Endothelial cell of umbilical vein (primary cell): ENCODE measurements at regions not wholly inside any gene's neighbourhood (a gene's known extent, or its start where the extent isn't known, plus 50 kb on each side); places are given as distances from the start of the nearest gene placed in this dataset.

Experiments used
- BruUV-seq: library from RNA; stranded (reverse); fragments of 400-500 nt; replicated peaks from 2 replicates; lab custom pipeline; 2021; lab: Mats Ljungman, UMichigan
- CTCF ChIA-PET: fragments of 300-600, 350-600 bp; sonication (Branson Sonifier 250); formaldehyde crosslinking; loops from one replicate; lab custom pipeline; 2021; ENCODE audit warnings: antibody characterized with exemption, inconsistent platforms; lab: Charles Lee
- POLR2A ChIA-PET: fragments of 300-600, 350-600 bp; sonication (Branson Sonifier 250); formaldehyde crosslinking; loops from one replicate; lab custom pipeline; 2021; ENCODE audit warnings: antibody characterized with exemption, inconsistent platforms; lab: Charles Lee
- DNase-seq: peaks from one replicate; pipeline ENCODE4 v3.0.0-alpha.2; 2011; ENCODE audit warnings: low read depth, low spot score
- FAIRE-seq: peaks from 2 replicates; lab custom pipeline; 2011; peaks lifted over from hg19 to GRCh38; lab: Jason Lieb, UNC
- H2AFZ ChIP-seq: 2 replicates; pipeline ENCODE4 v1.6.0; 2012; ENCODE audit warnings: low read depth, low read length, control low read depth, inconsistent platforms
- H3K27ac ChIP-seq: 2 replicates; pipeline ENCODE4 v1.5.1; 2011; ENCODE audit warnings: low read depth, mild to moderate bottlenecking, control low read depth, low read length, moderate library complexity; ENCODE audit not compliant: insufficient read depth
- H3K27me3 ChIP-seq, 2 experiments: 2 replicates each; pipeline versions ENCODE4 v1.6.0 to v1.6.1; 2011; ENCODE audit warnings: low read length in 2 of 2, mixed read lengths in 1 of 2; ENCODE audit not compliant: control insufficient read depth in 2 of 2, insufficient read depth in 2 of 2
- H3K36me3 ChIP-seq, 2 experiments: 2 replicates in 1 of 2; 3 replicates in 1 of 2; pipeline ENCODE4 v1.5.1; 2011; ENCODE audit warnings: low read length in 2 of 2, mild to moderate bottlenecking in 1 of 2, moderate library complexity in 1 of 2; ENCODE audit not compliant: control insufficient read depth in 2 of 2, insufficient read depth in 2 of 2; ENCODE audit errors: extremely low read depth in 1 of 2
- H3K4me1 ChIP-seq: 3 replicates; pipeline ENCODE4 v1.5.1; 2011; ENCODE audit warnings: mild to moderate bottlenecking, low read length; ENCODE audit not compliant: control insufficient read depth, insufficient read depth; ENCODE audit errors: extremely low read depth
- H3K4me2 ChIP-seq: 2 replicates; pipeline ENCODE4 v1.6.1; 2011; ENCODE audit warnings: low read length, control low read depth, mixed read lengths; ENCODE audit not compliant: insufficient read depth
- H3K4me3 ChIP-seq, 3 experiments: fragments of 200-600 bp in 1 of 3; sonication (generic), shearing (Covaris generic) in 1 of 3; replicated peaks in 1 of 3; 2 replicates each; pipeline ENCODE4 v1.5.1; 2011 to 2016; ENCODE audit warnings: control low read depth in 3 of 3, low read length in 3 of 3, mild to moderate bottlenecking in 2 of 3, inconsistent platforms in 1 of 3, low read depth in 1 of 3, moderate library complexity in 1 of 3; ENCODE audit not compliant: insufficient read depth in 1 of 3
- H3K79me2 ChIP-seq: 2 replicates; pipeline ENCODE4 v1.6.0; 2012; ENCODE audit warnings: low read length, inconsistent platforms; ENCODE audit not compliant: control insufficient read depth, insufficient read depth
- H3K9ac ChIP-seq: replicated peaks from 2 replicates; pipeline ENCODE3; 2011; ENCODE audit warnings: low read length, control low read depth; ENCODE audit not compliant: insufficient read depth; ENCODE audit errors: extremely low read depth
- H3K9me1 ChIP-seq: replicated peaks from 3 replicates; pipeline ENCODE4 v1.6.0; 2011; ENCODE audit warnings: mild to moderate bottlenecking, low read length; ENCODE audit not compliant: control insufficient read depth, insufficient read depth; ENCODE audit errors: extremely low read depth
- H3K9me3 ChIP-seq: replicated peaks from 2 replicates; pipeline ENCODE4 v1.5.1; 2012; ENCODE audit warnings: low read length, inconsistent platforms; ENCODE audit not compliant: control insufficient read depth, insufficient read depth
- H4K20me1 ChIP-seq: replicated peaks from 2 replicates; pipeline ENCODE3; 2011; ENCODE audit warnings: mild to moderate bottlenecking, low read length; ENCODE audit not compliant: control insufficient read depth, insufficient read depth; ENCODE audit errors: extremely low read depth
- EZH2 ChIP-seq: IDR thresholded peaks from 2 replicates; pipeline ENCODE4 v1.6.1; 2012; ENCODE audit warnings: borderline replicate concordance, low read depth, mild to moderate bottlenecking, moderate library complexity, low read length, inconsistent platforms; ENCODE audit not compliant: severe bottlenecking
- FOS ChIP-seq: IDR thresholded peaks from 2 replicates; pipeline ENCODE4 v1.6.1; 2011; ENCODE audit warnings: mild to moderate bottlenecking, low read length, moderate library complexity, borderline replicate concordance; ENCODE audit not compliant: insufficient read depth
- GATA2 ChIP-seq: IDR thresholded peaks from 2 replicates; pipeline ENCODE4 v1.7.0; 2011; ENCODE audit warnings: low read depth, mild to moderate bottlenecking, moderate library complexity, mixed read lengths, low read length; ENCODE audit not compliant: insufficient read length, insufficient read depth
- JUN ChIP-seq: IDR thresholded peaks from 2 replicates; pipeline ENCODE4 v1.6.1; 2011; ENCODE audit warnings: borderline replicate concordance, low read depth; ENCODE audit not compliant: insufficient read length, insufficient read depth
- MAX ChIP-seq: IDR thresholded peaks from 2 replicates; pipeline ENCODE4 v1.6.1; 2011; ENCODE audit not compliant: insufficient read depth, insufficient read length
- MYC ChIP-seq: IDR thresholded peaks from one replicate; pipeline ENCODE4 v1.6.1; 2011; ENCODE audit warnings: mild to moderate bottlenecking, low read depth, low read length
- POLR2A ChIP-seq: IDR thresholded peaks from 2 replicates; pipeline ENCODE4 v1.6.1; 2012; ENCODE audit warnings: low read depth, mild to moderate bottlenecking, control low read depth, low read length
- POLR2AphosphoS5 ChIP-seq: IDR thresholded peaks from 2 replicates; pipeline ENCODE4 v1.6.1; 2012; ENCODE audit warnings: low read depth, mild to moderate bottlenecking, control low read depth, low read length, moderate library complexity; ENCODE audit not compliant: insufficient read depth
- dilution Hi-C: fragments of 300-500 bp; cut with MboI; formaldehyde crosslinking; loops from one replicate; pipeline ENCODE4 v1.15.0; 2019; ENCODE audit warnings: low sequenced_read_pairs; ENCODE audit not compliant: extremely low pct_ligation_motif_present
- intact Hi-C: fragments of 100-400 bp; cut with micrococcal nuclease; formaldehyde crosslinking; loops from one replicate; pipeline ENCODE4 v1.10.0; 2022
- TF ChIP-seq, protein P1 (sequence below), 2 donors: IDR thresholded peaks; 1 replicate in 1 of 2; 2 replicates in 1 of 2; pipeline ENCODE4 v1.5.1; 2011; ENCODE audit warnings: low read length in 2 of 2, mild to moderate bottlenecking in 2 of 2, moderate library complexity in 2 of 2, control low read depth in 1 of 2, inconsistent platforms in 1 of 2, low read depth in 1 of 2; ENCODE audit not compliant: insufficient read depth in 1 of 2; ENCODE audit errors: extremely low read depth in 1 of 2

GRCh38 chr10:44267007-44267406 is 117.9 kb downstream of the CXCL12 start:
- Histone ChIP-seq H3K4me1 (no peaks in the 10 kb centered on the region), H3K9me3 (peaks cover 1% of the 10 kb centered on the region), H3K27me3 (no peaks in the 10 kb centered on the region), H3K27ac (no peak overlapping the region), H3K4me3 (no peak overlapping the region), H3K4me2 (no peak overlapping the region), H3K36me3 (no peaks in the 10 kb centered on the region), H2AFZ (no peak overlapping the region), H4K20me1 (no peaks in the 10 kb centered on the region), H3K9ac (no peak overlapping the region), H3K9me1 (no peaks in the 10 kb centered on the region), H3K79me2 (no peaks in the 10 kb centered on the region)
- ChIA-PET CTCF (no interaction called here), POLR2A (no interaction called here)
- no peak for DNase-seq
- dilution Hi-C loops (no loop called here), intact Hi-C loops (no loop called here)
- TF ChIP-seq FOS (no peak), JUN (no peak), MAX (no peak)
- TF ChIP-seq, protein P1, sequence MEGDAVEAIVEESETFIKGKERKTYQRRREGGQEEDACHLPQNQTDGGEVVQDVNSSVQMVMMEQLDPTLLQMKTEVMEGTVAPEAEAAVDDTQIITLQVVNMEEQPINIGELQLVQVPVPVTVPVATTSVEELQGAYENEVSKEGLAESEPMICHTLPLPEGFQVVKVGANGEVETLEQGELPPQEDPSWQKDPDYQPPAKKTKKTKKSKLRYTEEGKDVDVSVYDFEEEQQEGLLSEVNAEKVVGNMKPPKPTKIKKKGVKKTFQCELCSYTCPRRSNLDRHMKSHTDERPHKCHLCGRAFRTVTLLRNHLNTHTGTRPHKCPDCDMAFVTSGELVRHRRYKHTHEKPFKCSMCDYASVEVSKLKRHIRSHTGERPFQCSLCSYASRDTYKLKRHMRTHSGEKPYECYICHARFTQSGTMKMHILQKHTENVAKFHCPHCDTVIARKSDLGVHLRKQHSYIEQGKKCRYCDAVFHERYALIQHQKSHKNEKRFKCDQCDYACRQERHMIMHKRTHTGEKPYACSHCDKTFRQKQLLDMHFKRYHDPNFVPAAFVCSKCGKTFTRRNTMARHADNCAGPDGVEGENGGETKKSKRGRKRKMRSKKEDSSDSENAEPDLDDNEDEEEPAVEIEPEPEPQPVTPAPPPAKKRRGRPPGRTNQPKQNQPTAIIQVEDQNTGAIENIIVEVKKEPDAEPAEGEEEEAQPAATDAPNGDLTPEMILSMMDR (IDR thresholded peaks at IDR 0.05; ENCODE audit: extremely low read depth in 1 of 2, insufficient read depth in 1 of 2, low read depth in 1 of 2, low read length in 2 of 2), result no peak
- no peak for FAIRE-seq
- BruUV-seq, result no TSS peak

- Histone ChIP-seq H3K9me3 (peaks cover 1% of the 10 kb centered on the region), H3K36me3 (no peaks in the 10 kb centered on the region), H3K4me3 (no peak overlapping the region), H3K9ac (no peak overlapping the region), H3K27me3 (no peaks in the 10 kb centered on the region), H3K9me1 (no peaks in the 10 kb centered on the region), H2AFZ (no peak overlapping the region), H3K79me2 (no peaks in the 10 kb centered on the region), H3K4me1 (no peaks in the 10 kb centered on the region), H3K4me2 (no peak overlapping the region), H4K20me1 (no peaks in the 10 kb centered on the region), H3K27ac (no peak overlapping the region)
- POLR2A ChIA-PET, result no interaction called here
- no peak for TF ChIP-seq POLR2A
- no peak for TF ChIP-seq EZH2
- no peak for TF ChIP-seq JUN
- no peak for TF ChIP-seq MAX
- no peak for TF ChIP-seq FOS
- TF ChIP-seq POLR2AphosphoS5, result no peak
- no peak for TF ChIP-seq GATA2
- TF ChIP-seq, protein P1 (IDR thresholded peaks at IDR 0.05; ENCODE audit: extremely low read depth in 1 of 2, insufficient read depth in 1 of 2, low read depth in 1 of 2, low read length in 2 of 2), result no peak
- TF ChIP-seq MYC, result no peak
- no TSS peak for BruUV-seq
- dilution Hi-C loops, result no loop called here
- no peak for DNase-seq
- CTCF ChIA-PET, result no interaction called here
- intact Hi-C loops, result no loop called here
- FAIRE-seq, result no peak
Observed at GRCh38 chr10:44264244-44264643, 120.7 kb downstream of the CXCL12 start.
